Liver (tissue), 7 donors: ENCODE measurements at regions not wholly inside any gene's neighbourhood (a gene's known extent, or its start where the extent isn't known, plus 50 kb on each side); places are given as distances from the start of the nearest gene placed in this dataset.

Source experiments
- DNase-seq: peaks from one replicate; pipeline ENCODE4 v3.0.0-alpha.2; 2017; ENCODE audit warnings: low spot score
- H3K27ac ChIP-seq, 2 donors: one replicate each; pipeline ENCODE4 v1.7.0; 2013; ENCODE audit warnings: inconsistent platforms in 2 of 2, low read length in 2 of 2, control low read depth in 1 of 2, low read depth in 1 of 2, mild to moderate bottlenecking in 1 of 2
- H3K27me3 ChIP-seq, 4 donors: one replicate each; pipeline versions ENCODE4 v1.6.1 to v1.7.0; 2013; ENCODE audit warnings: low read length in 3 of 4, inconsistent platforms in 1 of 4, mild to moderate bottlenecking in 1 of 4, moderate library complexity in 1 of 4; ENCODE audit not compliant: control insufficient read depth in 4 of 4, insufficient read depth in 4 of 4
- H3K36me3 ChIP-seq, 4 donors: one replicate each; pipeline versions ENCODE4 v1.6.1 to v1.7.0; 2013; ENCODE audit warnings: low read length in 3 of 4, mild to moderate bottlenecking in 3 of 4, low read depth in 1 of 4, moderate library complexity in 1 of 4; ENCODE audit not compliant: control insufficient read depth in 4 of 4, insufficient read depth in 3 of 4
- H3K4me1 ChIP-seq, 4 donors: one replicate each; pipeline versions ENCODE4 v1.6.1 to v1.7.0; 2013; ENCODE audit warnings: low read length in 3 of 4, mild to moderate bottlenecking in 3 of 4, moderate library complexity in 1 of 4; ENCODE audit not compliant: control insufficient read depth in 4 of 4, insufficient read depth in 4 of 4
- H3K4me3 ChIP-seq, 3 donors: one replicate each; pipeline versions ENCODE4 v1.6.1 to v1.7.0; 2013; ENCODE audit warnings: low read length in 3 of 3, control low read depth in 1 of 3, low read depth in 1 of 3, mild to moderate bottlenecking in 1 of 3
- H3K9ac ChIP-seq, 2 donors: one replicate each; pipeline ENCODE4 v1.7.0; 2013; ENCODE audit warnings: low read length in 2 of 2, mild to moderate bottlenecking in 2 of 2, moderate library complexity in 2 of 2, control low read depth in 1 of 2, low read depth in 1 of 2
- H3K9me3 ChIP-seq, 4 donors: one replicate each; pipeline versions ENCODE4 v1.6.1 to v1.7.0; 2013; ENCODE audit warnings: low read length in 3 of 4; ENCODE audit not compliant: control insufficient read depth in 4 of 4
- EGR1 ChIP-seq, 2 donors: IDR thresholded peaks; 2 replicates each; pipeline ENCODE4 v1.6.1; 2016 to 2018; ENCODE audit warnings: antibody characterized with exemption in 2 of 2, low read depth in 2 of 2
- FOXA1 ChIP-seq: IDR thresholded peaks from 2 replicates; pipeline ENCODE4 v1.6.1; 2016; ENCODE audit warnings: antibody characterized with exemption
- GABPA ChIP-seq, 2 donors: IDR thresholded peaks in 1 of 2; conservative IDR thresholded peaks in 1 of 2; 2 replicates each; pipeline ENCODE4 v1.6.1; 2016; ENCODE audit warnings: antibody characterized with exemption in 2 of 2, mild to moderate bottlenecking in 1 of 2, moderate library complexity in 1 of 2
- HNF4A ChIP-seq, 2 donors: conservative IDR thresholded peaks; 2 replicates each; pipeline ENCODE4 v1.6.1; 2016; ENCODE audit warnings: antibody characterized with exemption in 2 of 2, mild to moderate bottlenecking in 2 of 2
- HNF4G ChIP-seq: IDR thresholded peaks from 2 replicates; pipeline ENCODE4 v1.6.1; 2016; ENCODE audit warnings: antibody characterized with exemption
- JUND ChIP-seq, 2 donors: IDR thresholded peaks; 2 replicates each; pipeline ENCODE4 v1.6.1; 2016; ENCODE audit warnings: antibody characterized with exemption in 2 of 2
- NR2F2 ChIP-seq: IDR thresholded peaks from 2 replicates; pipeline ENCODE4 v1.6.1; 2016; ENCODE audit warnings: antibody characterized with exemption
- RAD21 ChIP-seq, 2 donors: IDR thresholded peaks; 2 replicates each; pipeline ENCODE4 v1.6.1; 2016; ENCODE audit warnings: antibody characterized with exemption in 2 of 2, mild to moderate bottlenecking in 2 of 2
- SP1 ChIP-seq: IDR thresholded peaks from 2 replicates; pipeline ENCODE4 v1.6.1; 2018; ENCODE audit warnings: antibody characterized with exemption, mild to moderate bottlenecking
- TAF1 ChIP-seq: conservative IDR thresholded peaks from 2 replicates; pipeline ENCODE4 v1.6.1; 2016; ENCODE audit warnings: antibody characterized with exemption, mild to moderate bottlenecking
- WGBS: extraction: QIAGEN DNeasy Blood & Tissue Kit; methylation state at CpG from one replicate; pipeline ENCODE4 v1.1.7; 2013; 5-methylcytosine and 5-hydroxymethylcytosine counted together
- TF ChIP-seq, protein P1 (sequence below): IDR thresholded peaks from 2 replicates; pipeline ENCODE4 v1.6.1; 2016; ENCODE audit warnings: antibody characterized with exemption, mild to moderate bottlenecking
- TF ChIP-seq, protein P2 (sequence below): IDR thresholded peaks from 2 replicates; pipeline ENCODE4 v1.6.1; 2016; ENCODE audit warnings: antibody characterized with exemption
- TF ChIP-seq, protein P3 (sequence below): IDR thresholded peaks from 2 replicates; pipeline ENCODE4 v1.6.1; 2016; ENCODE audit warnings: antibody characterized with exemption
- TF ChIP-seq, protein P4 (sequence below): IDR thresholded peaks from 2 replicates; pipeline ENCODE4 v1.6.1; 2016; ENCODE audit warnings: antibody characterized with exemption
- donor health status: healthy.
- donor health status: healthy.
- donor health status: healthy.
- donor health status: healthy.

DNA sequence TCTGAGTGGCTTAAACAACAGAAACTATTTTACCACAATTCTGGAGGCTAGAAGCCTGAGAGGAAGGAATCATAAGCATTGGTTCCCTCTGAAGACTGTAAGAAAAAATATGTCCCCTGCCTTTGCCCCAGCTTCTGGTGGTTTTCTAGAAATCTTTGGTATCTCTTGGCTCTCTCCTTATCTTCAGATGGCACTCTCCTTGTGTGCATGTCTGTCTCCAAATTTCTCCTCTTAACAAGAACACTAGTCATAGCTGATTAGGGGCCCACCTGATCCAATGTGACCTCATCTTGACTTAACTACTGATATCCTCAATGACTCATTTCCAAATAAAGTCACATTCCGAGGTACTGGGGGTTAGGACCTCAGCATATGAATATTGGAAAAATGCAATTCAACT is 635.0 kb upstream of the NR3C2 start:
- Histone ChIP-seq H3K9ac (no peak overlapping the region), H3K27ac (no peak overlapping the region), H3K36me3 (no peaks in the 10 kb centered on the region), H3K4me3 (no peak overlapping the region), H3K9me3 (no peaks in the 10 kb centered on the region), H3K4me1 (no peaks in the 10 kb centered on the region), H3K27me3 (no peaks in the 10 kb centered on the region)
- DNase-seq, result no peak
- 61% methylated on average over 1 of the region's 1 CpG for WGBS
- TF ChIP-seq JUND (IDR thresholded peaks at IDR 0.05), result no peak
- TF ChIP-seq EGR1 (IDR thresholded peaks at IDR 0.05; ENCODE audit: low read depth in 2 of 2), result no peak
- TF ChIP-seq, protein P1, sequence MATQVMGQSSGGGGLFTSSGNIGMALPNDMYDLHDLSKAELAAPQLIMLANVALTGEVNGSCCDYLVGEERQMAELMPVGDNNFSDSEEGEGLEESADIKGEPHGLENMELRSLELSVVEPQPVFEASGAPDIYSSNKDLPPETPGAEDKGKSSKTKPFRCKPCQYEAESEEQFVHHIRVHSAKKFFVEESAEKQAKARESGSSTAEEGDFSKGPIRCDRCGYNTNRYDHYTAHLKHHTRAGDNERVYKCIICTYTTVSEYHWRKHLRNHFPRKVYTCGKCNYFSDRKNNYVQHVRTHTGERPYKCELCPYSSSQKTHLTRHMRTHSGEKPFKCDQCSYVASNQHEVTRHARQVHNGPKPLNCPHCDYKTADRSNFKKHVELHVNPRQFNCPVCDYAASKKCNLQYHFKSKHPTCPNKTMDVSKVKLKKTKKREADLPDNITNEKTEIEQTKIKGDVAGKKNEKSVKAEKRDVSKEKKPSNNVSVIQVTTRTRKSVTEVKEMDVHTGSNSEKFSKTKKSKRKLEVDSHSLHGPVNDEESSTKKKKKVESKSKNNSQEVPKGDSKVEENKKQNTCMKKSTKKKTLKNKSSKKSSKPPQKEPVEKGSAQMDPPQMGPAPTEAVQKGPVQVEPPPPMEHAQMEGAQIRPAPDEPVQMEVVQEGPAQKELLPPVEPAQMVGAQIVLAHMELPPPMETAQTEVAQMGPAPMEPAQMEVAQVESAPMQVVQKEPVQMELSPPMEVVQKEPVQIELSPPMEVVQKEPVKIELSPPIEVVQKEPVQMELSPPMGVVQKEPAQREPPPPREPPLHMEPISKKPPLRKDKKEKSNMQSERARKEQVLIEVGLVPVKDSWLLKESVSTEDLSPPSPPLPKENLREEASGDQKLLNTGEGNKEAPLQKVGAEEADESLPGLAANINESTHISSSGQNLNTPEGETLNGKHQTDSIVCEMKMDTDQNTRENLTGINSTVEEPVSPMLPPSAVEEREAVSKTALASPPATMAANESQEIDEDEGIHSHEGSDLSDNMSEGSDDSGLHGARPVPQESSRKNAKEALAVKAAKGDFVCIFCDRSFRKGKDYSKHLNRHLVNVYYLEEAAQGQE, result no peak
- TF ChIP-seq RAD21 (IDR thresholded peaks at IDR 0.05), result no peak
- TF ChIP-seq, protein P2, sequence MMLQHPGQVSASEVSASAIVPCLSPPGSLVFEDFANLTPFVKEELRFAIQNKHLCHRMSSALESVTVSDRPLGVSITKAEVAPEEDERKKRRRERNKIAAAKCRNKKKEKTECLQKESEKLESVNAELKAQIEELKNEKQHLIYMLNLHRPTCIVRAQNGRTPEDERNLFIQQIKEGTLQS, result no peak
- TF ChIP-seq TAF1, result no peak
- no peak for TF ChIP-seq SP1
- TF ChIP-seq HNF4A (conservative IDR thresholded peaks at IDR 0.05), result no peak
- no peak for TF ChIP-seq NR2F2
- no peak for TF ChIP-seq HNF4G
- TF ChIP-seq, protein P3, sequence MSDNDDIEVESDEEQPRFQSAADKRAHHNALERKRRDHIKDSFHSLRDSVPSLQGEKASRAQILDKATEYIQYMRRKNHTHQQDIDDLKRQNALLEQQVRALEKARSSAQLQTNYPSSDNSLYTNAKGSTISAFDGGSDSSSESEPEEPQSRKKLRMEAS, result no peak
- TF ChIP-seq, protein P4, sequence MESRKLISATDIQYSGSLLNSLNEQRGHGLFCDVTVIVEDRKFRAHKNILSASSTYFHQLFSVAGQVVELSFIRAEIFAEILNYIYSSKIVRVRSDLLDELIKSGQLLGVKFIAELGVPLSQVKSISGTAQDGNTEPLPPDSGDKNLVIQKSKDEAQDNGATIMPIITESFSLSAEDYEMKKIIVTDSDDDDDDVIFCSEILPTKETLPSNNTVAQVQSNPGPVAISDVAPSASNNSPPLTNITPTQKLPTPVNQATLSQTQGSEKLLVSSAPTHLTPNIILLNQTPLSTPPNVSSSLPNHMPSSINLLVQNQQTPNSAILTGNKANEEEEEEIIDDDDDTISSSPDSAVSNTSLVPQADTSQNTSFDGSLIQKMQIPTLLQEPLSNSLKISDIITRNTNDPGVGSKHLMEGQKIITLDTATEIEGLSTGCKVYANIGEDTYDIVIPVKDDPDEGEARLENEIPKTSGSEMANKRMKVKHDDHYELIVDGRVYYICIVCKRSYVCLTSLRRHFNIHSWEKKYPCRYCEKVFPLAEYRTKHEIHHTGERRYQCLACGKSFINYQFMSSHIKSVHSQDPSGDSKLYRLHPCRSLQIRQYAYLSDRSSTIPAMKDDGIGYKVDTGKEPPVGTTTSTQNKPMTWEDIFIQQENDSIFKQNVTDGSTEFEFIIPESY, result no peak
- TF ChIP-seq GABPA (IDR thresholded peaks at IDR 0.05 in 1 of 2, conservative IDR thresholded peaks at IDR 0.05 in 1 of 2), result no peak

DNA sequence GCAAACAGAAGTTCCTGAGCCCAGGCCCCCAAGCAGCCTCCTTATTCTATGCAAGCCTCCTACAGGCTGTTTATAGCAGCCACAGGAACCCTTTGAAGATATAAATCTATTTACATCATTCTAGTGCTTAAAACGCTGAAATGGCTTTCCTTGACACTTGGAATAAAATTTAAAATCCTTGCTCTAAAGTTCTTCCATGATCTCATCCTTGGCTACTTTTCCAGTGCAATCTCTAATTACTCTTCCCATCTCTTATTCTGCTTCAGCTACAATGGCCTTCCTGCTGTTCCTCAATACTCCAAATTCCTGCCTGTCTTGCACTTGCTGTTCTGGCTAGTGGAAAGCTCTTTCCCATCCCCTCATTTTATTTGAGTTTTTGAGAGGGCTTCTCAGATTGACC is 634.2 kb upstream of the NR3C2 start:
- no peaks in the 10 kb centered on the region for H3K9me3 ChIP-seq
- no peak for DNase-seq
- 61% methylated on average over 1 of the region's 1 CpG for WGBS
- no peaks in the 10 kb centered on the region for H3K36me3 ChIP-seq
- no peak overlapping the region for H3K9ac ChIP-seq
- no peaks in the 10 kb centered on the region for H3K27me3 ChIP-seq
- no peaks in the 10 kb centered on the region for H3K4me1 ChIP-seq
- no peak overlapping the region for H3K4me3 ChIP-seq
- no peak for TF ChIP-seq HNF4G
- no peak for TF ChIP-seq EGR1 (IDR thresholded peaks at IDR 0.05; ENCODE audit: low read depth in 2 of 2)
- TF ChIP-seq, protein P3, result no peak
- TF ChIP-seq FOXA1, result no peak
- H3K27ac ChIP-seq, result no peak overlapping the region
